Stimulated activated CD8-positive, alpha-beta memory T cell treated with anti-CD3 and anti-CD28 coated beads, Interleukin-15, amount 100 ng/mL, for 24 hours (primary cell): ENCODE measurements at regions not wholly inside any gene's neighbourhood (a gene's known extent, or its start where the extent isn't known, plus 50 kb on each side); places are given as distances from the start of the nearest gene placed in this dataset.
A peak's percentile ranks its signal among the peaks of the same experiment; 100 is the strongest.
"Not testable (repeated sequence)": the region's sequence is repeated elsewhere in the genome, so short reads cannot be mapped to it uniquely, and the experiment has no call there.

Source experiments
- DNase-seq: peaks from one replicate; pipeline ENCODE4 v3.0.0-alpha.2; 2020; ENCODE audit warnings: low read depth

DNA sequence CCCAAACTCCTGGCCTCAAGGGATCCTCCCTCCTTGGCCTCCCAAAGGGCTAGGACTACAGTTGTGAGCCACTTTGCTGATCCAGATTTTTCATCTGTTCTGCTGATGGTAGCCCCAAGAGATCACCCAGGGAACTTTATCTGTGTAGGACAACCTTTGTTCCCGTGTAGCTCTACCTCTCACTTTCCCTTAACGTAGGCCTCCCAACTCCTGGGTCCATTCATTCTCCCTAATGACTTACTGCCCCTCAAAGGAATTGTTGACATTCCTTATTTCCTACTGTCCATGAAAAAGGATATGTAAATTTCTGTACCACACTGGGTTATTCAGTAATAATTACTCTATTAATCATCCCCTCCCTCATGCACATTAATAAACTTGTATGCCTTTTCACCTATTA is 51.0 kb upstream of the PHF24 start:
- no peak for DNase-seq

DNA sequence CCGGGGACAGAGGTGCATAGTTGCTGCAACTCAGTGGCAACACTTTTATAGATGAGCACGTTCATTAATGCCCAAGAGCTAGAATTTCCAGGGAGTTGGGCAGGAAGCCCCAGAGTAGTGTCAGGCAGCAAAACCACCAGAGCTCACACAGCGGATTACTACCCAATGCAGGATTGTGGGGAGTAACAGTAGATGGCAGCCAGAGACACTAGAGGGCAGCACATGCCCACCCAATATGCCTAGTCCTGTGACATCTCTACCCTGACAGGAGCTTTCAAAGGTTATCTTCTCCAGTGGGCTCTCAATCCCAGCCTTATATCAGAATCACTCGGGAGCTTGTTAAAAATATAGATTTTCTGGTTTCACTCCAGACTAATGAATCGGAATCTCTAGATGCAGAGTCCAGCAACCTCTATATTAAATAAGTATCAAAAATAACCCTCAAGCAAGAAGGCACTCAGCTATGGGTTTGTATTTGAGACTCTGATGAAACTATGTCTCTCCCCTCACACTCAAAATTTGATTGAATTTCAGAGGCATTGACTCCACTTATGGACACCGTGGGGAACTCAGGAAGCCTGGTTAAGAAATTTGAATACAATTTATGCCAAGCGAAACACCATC is 58.4 kb upstream of the PHF24 start:
- peak; percentile 37 for DNase-seq

DNA sequence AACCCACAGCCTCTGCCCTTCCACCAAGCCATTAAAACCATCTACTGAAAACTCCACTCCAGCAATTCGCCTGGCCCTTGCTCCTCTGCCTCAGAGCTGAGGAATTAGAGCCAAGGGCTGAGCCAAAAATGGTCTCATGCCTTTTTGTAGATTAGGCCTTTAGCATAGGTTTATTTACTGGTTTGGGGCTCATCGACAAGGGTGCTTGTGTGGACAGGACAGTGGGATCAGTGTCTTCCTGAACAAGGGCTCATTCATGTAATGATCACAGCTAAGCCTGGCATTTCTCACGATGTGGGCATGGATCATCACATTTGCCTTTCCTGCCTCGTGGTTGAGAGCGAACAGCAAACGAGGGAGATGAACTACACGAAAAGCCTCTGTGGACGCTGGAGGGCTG is 59.2 kb upstream of the PHF24 start:
- no peak for DNase-seq

DNA sequence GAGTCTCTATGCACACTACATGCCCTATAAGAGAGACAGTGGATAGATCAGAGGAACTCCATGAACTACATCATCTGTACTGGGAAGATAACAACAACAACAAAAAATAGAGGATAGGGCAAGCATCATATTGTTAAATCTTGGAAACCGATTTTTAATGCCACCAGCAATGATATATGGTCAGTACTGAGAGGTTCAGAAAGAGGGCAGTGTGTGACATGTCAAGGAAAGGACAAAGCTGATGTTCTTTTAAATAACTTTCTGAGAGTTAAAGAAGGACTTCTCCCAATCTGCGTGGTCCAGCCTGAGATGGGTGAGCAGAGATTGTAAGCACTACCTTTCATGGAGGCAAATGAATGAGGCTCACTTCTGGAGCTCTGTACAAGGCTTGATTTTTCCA is 62.0 kb upstream of the PHF24 start:
- no peak for DNase-seq

GRCh38 chr9:34892886-34893285 is 65.2 kb upstream of the PHF24 start:
- DNase-seq, result no peak

GRCh38 chr9:34891386-34891785 is 66.7 kb upstream of the PHF24 start:
- no peak for DNase-seq

GRCh38 chr9:34887841-34888240 is 70.2 kb upstream of the PHF24 start:
- no peak for DNase-seq

DNA sequence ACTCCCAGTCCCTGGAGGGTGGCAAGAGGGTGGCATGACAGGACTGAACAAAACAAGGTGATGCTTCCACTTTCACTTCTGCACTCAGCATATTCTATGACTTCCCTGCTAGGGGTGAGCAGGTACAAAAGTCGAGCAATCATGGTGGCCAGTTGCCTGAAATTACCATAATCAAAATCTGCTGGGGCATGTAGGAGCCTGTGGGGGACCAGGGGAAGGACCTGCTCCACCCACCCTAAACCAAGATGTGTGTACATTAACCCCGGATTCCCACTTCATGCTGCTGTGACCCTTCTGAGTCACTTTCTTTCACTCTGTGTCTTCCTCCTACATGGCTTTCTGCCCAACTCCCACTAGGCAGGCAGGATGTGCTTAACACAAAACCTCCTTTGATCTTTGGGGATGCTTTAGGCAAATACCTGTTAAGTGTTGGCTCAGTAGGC is 73.3 kb upstream of the PHF24 start:
- no peak for DNase-seq

DNA sequence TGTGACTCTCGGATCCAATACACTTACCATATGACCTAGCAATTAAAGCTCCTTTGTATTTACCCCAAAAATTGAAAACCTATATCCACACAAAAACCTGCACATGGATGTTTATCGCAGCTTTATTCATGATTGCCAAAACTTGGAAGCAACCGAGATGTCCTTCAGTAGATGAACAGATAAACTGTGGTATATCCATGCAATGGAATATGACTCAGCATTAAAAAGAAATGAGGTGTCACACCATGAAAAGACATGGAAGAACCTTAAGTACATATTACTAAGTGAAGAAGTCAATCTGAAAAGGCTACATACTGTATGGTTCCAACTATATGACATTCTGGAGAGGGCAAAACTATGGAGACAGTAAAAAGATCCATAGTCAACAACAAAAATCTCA is 82.0 kb upstream of the PHF24 start:
- no peak for DNase-seq

DNA sequence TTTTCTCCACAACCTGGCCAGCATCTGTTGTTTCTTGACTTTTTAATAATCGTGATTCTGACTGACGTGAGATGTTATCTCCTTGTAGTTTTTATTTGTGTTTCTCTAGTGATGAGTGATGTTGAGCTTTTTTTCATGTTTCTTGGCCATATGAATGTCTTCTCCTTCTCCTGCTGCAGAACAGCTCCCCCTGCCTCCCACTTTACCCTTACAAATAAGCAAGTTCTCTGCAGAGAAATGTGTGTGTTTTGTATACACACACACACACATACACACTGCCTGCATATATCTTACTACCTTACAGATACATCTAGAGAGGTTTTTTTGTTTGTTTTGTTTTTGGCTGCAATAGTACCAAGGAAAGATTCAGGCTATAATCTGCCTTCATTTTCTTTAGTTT is 88.7 kb upstream of the PHF24 start:
- no peak for DNase-seq

DNA sequence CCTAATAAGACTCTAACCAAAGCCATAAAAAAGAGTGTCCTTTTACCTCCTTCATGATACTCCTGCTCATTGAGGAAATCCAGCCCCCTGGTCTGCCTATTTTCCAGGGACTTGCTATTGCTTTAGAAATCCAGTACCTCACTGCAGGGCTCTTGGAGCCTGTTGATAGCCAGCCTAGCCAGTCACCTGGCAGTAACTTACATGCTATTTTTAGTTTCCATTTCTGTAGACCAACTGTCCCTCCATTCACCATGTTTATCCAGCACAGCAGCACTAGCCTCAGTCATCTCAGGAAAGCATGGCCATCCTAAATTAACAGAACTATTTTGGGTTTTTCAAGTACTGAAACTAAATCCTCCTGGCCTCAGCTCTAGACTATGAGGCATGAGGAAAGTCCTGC is 91.5 kb upstream of the PHF24 start:
- DNase-seq, result no peak

- no peak for DNase-seq
Observed at GRCh38 chr9:34863426-34863825, 94.7 kb upstream of the PHF24 start.

- DNase-seq, result no peak
Observed at GRCh38 chr9:34862836-34863235, 95.2 kb upstream of the PHF24 start.

GRCh38 chr9:34862043-34862442 is 96.0 kb upstream of the PHF24 start:
- no peak for DNase-seq

GRCh38 chr9:34855016-34855415 is 103.1 kb upstream of the PHF24 start:
- not testable (repeated sequence) for DNase-seq

DNA sequence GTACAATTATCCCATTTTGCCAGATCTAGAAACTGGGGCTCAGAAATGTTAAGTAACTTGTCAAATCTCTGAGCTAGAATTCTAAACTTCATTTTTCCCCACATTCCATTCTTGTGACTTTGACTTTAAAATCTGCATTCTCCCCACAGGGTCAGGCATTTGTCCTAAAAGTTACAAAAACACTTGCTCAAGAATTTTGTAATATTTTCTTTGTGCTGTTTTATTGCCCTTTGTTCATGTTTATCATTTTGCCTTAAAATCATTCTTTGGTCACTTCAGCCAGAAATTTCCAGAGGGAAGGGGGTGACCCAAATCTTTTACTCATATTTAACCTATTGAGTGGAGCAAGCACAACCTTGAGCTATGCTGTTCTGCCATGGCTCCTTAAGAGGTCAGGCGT is 120.1 kb upstream of the CCL21 start:
- no peak for DNase-seq

DNA sequence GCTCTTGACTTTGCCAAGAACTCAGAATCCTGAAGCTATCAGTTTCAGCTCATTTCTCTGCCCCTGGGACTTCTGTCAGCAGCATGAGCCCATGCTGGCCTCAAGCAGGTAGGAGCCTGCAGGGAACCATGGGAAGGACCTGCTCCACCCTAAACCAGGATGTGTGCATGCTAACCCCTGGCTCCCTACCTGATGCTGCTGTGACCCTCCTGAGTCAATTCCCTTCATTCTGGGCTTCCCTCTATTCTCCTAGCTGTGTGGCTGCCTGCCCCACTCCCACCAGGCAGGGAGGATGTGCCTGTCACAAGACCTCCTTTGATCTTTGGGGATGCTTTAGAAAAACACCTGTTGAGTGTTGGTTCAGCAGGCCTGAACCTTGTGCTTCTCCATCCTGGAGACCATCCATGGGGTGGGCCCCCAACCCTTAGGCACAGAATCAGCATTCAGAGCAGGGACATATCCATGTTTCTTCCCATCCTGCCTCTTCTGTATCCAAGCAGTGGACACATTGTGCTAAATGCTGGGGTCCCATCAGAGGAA is 117.1 kb upstream of the CCL21 start:
- no peak for DNase-seq

DNA sequence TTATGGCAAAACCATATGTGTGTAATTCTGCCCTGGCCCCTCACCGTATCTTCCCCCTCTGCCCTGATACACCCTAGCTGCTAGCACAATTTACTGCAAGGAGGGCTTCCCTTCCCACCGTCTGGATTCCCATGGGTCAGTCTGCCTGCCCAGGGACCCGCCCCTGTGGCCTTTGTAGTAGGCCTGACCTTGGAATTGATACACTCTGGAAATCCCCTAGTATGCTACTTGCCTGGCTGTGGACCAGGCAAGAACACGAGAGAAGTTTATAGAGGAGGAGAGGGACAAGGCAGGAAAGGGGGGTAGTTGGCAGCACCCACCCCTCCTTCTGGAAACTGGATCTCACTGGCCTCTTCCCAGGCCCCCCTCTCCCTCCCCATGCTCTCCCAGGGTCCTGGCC is 115.8 kb upstream of the CCL21 start:
- no peak for DNase-seq

DNA sequence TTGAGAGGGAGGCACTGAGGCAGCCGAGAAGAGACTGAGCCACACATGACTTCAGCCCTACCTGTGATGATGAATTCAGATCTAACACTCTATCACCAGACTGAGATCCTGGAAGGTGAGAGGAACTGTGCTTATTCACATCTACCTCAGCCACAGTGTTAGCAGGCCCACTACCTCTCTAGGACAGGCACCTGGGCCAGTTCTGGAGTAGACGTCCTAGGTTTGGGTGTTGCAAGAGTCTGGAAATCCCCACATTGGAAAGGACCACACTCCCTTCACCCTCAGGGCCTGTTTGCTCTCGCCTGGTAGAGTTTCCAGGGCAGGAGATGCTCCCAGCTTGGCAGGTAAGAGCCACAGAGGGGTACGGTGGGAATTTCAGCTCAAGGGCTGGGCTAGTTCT is 113.8 kb upstream of the CCL21 start:
- DNase-seq, result no peak

GRCh38 chr9:34810187-34810524 is 100.2 kb upstream of the CCL21 start:
- no peak for DNase-seq

DNA sequence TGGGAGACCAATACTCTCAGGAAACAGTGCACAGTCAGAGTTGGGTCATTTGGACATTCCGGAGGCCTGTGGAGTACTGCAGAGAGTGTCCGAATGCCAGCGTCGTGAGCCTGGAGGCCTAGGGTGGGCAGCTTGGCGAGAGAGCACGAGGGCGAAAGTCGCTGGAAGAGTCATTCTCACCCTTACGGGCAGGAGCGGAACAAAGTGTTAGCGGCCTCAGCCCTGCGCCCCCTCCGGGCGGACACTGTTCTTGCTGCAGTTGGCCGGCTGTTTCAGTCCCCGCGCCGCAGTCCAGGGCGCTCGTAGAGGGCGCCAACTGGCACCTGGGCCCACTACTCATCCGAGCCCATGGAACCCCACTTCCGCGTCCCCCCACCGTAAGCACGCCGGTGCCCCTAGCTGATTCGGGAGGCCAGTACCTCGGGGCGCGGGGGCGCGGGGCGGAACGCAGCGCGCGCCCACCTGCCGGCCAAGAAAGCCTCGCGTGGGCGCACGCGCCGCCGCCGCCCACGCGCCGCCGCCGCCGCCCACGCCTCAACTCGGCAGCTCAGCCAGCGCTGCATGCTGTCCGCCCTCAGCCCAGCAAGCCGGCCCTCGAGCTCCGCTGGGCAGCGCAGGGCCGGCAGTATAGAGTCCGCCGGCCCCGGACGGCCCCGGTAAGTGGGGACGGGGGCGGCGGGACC is 99.7 kb upstream of the CCL21 start:
- DNase-seq, result no peak

- DNase-seq, result no peak
Observed at GRCh38 chr9:34802916-34803315, 93.0 kb upstream of the CCL21 start.

DNA sequence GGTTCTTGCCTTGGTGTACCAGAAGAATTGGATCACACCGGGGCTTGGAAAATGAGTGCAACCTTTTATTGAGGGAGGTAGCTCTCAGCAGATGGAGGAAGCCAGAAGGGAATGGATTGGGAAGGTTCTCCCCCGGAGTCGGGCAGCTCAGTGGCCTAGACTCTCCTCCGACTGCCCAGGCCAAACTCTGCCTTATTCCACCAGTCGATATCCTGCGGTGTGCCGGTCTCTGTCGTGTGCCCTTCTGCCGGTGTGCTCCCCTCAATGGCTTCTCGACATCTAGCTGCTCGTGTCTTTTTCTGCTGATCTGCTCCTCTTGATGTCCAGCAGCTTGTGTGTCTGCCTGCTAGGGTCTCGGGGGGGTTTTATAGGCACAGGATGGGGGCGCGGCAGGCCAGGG is 87.4 kb upstream of the CCL21 start:
- DNase-seq, result no peak

DNA sequence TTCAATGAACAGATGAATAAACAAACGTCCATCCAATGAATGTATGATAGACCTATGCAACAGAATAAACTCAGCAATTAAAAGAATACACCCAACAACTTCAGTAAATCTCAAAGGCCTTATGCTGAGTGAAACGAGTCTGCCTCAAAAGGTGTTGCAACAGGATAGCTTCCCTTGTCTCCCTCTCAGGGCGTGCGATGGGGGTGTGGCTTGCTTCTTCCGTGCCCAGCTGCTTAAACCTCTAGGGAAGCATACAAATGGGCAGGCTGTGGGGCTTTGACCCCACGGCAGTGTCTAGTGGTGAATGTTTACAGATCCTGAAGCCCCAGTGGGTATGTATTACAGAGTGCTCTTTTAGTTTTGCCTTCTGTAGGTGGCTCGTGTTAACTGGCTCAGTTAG is 87.0 kb upstream of the CCL21 start:
- DNase-seq, result no peak
